GM18519 (cell line): ENCODE measurements at regions not wholly inside any gene's neighbourhood (a gene's known extent, or its start where the extent isn't known, plus 50 kb on each side); places are given as distances from the start of the nearest gene placed in this dataset.

Experiments used
- ATAC-seq: cut with Tn5 transposase; IDR thresholded peaks from one replicate; pipeline ENCODE4 v1.9.1; 2021; ENCODE audit warnings: mild to moderate bottlenecking, moderate library complexity; ENCODE audit not compliant: unreplicated experiment, low FRiP score

GRCh38 chr13:95445131-95445530, 107.4 kb upstream of the CLDN10 start:
- no peak for ATAC-seq

GRCh38 chr13:95447814-95448213, 104.7 kb upstream of the CLDN10 start:
- no peak for ATAC-seq

GRCh38 chr13:95451656-95452055, 100.9 kb upstream of the CLDN10 start:
- ATAC-seq, result no peak

GRCh38 chr13:95452375-95452774, 100.1 kb upstream of the CLDN10 start:
- ATAC-seq, result no peak

GRCh38 chr13:95455782-95456181, 96.7 kb upstream of the CLDN10 start:
- no peak for ATAC-seq

GRCh38 chr13:95456815-95457214, 95.7 kb upstream of the CLDN10 start:
- no peak for ATAC-seq

- ATAC-seq, result peak; percentile 100
Observed at GRCh38 chr13:95457294-95457693, 95.2 kb upstream of the CLDN10 start.

GRCh38 chr13:95462801-95463200, 89.7 kb upstream of the CLDN10 start:
- ATAC-seq, result no peak

- no peak for ATAC-seq
Observed at GRCh38 chr13:95463531-95463930, 89.0 kb upstream of the CLDN10 start.

GRCh38 chr13:95470574-95471366, 81.8 kb upstream of the CLDN10 start:
- ATAC-seq, result no peak

- peak; percentile 68 for ATAC-seq
Observed at GRCh38 chr13:95471960-95472359, 80.6 kb upstream of the CLDN10 start.

- no peak for ATAC-seq
Observed at GRCh38 chr13:95474992-95475391, 77.5 kb upstream of the CLDN10 start.

- ATAC-seq, result no peak
Observed at GRCh38 chr13:95477187-95477586, 75.3 kb upstream of the CLDN10 start.

- ATAC-seq, result no peak
Observed at GRCh38 chr13:95479731-95480130, 72.8 kb upstream of the CLDN10 start.

GRCh38 chr13:95480131-95480545, 72.4 kb upstream of the CLDN10 start:
- peak; percentile 54 for ATAC-seq

- ATAC-seq, result no peak
Observed at GRCh38 chr13:95480791-95481780, 71.4 kb upstream of the CLDN10 start.

GRCh38 chr13:95484052-95484451, 68.5 kb upstream of the CLDN10 start:
- ATAC-seq, result no peak

GRCh38 chr13:95485045-95485517, 67.4 kb upstream of the CLDN10 start:
- no peak for ATAC-seq

- no peak for ATAC-seq
Observed at GRCh38 chr13:95485518-95486144, 66.9 kb upstream of the CLDN10 start.

GRCh38 chr13:95492044-95492801, 60.3 kb upstream of the CLDN10 start:
- ATAC-seq, result no peak
